Memory B cell (primary cell): ENCODE measurements at regions not wholly inside any gene's neighbourhood (a gene's known extent, or its start where the extent isn't known, plus 50 kb on each side); places are given as distances from the start of the nearest gene placed in this dataset.
"Not testable (repeated sequence)": the region's sequence is repeated elsewhere in the genome, so short reads cannot be mapped to it uniquely, and the experiment has no call there.

Experiments used
- ATAC-seq: fragments of 150-1000 bp; cut with Tn5 transposase; 2 replicates; pipeline ENCODE4 v1.10.0; 2021; ENCODE audit warnings: low read depth, mild to moderate bottlenecking, moderate library complexity
- DNase-seq, 2 donors: peaks; one replicate each; pipeline ENCODE4 v3.0.0; 2022; ENCODE audit warnings: low spot score in 2 of 2
- H3K27ac Mint-ChIP-seq: one replicate; pipeline ENCODE4 v1.8.0; 2022; ENCODE audit warnings: mild to moderate bottlenecking, moderate library complexity, mixed read lengths
- H3K27me3 Mint-ChIP-seq: one replicate; pipeline ENCODE4 v1.8.0; 2022; ENCODE audit warnings: mixed read lengths
- H3K36me3 Mint-ChIP-seq: one replicate; pipeline ENCODE4 v1.8.0; 2022; ENCODE audit warnings: mild to moderate bottlenecking, mixed read lengths
- H3K4me1 Mint-ChIP-seq: one replicate; pipeline ENCODE4 v1.8.0; 2022; ENCODE audit warnings: mixed read lengths
- H3K4me3 Mint-ChIP-seq: one replicate; pipeline ENCODE4 v1.8.0; 2022; ENCODE audit warnings: mild to moderate bottlenecking, moderate library complexity, mixed read lengths
- H3K9me3 Mint-ChIP-seq: one replicate; pipeline ENCODE4 v1.8.0; 2022; ENCODE audit warnings: mixed read lengths

- not testable (repeated sequence) for H3K4me1 Mint-ChIP-seq, H3K27me3 Mint-ChIP-seq, DNase-seq, H3K9me3 Mint-ChIP-seq, ATAC-seq, H3K36me3 Mint-ChIP-seq, H3K4me3 Mint-ChIP-seq, H3K27ac Mint-ChIP-seq
Observed at GRCh38 chr2:4244422-4244821, 541.0 kb downstream of the DCDC2C start.

DNA sequence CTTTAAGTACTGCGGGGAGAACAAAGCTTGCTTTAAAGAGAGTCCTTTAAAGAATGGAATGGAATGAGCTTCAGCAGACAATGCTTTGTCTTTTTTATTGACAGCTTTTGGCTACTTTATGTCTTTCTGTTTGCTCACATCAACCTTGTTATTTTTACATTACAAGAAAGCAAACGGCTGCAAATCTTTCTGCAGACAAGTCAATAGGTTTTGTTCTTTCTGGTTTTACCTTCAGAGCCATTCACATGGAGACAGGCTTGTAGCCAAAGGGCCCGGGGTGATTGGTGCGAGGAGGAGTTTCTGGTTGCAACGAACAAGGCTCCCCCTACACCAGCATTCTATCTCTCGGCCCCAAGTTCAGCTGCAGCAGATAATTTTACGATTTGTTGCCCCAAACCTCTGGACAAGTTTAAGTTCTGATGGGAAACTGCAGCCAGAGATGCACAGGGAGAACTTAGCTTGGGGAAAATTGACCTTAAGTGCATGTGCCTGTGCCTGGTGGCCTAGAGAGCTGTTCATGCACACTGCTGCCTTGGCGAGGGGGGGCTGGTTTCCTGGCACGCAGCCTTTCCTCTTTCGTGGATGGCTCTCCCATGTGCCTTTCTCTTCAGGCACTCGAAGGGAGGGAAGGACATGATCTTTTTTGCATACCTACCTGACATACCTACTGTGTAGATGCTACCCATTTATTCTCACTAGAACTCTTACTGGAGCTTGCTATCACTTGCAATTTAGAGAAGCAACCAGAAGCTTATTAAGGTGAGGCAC lies 543.2 kb downstream of the DCDC2C start:
- H3K27ac Mint-ChIP-seq, result no peak overlapping the region
- no peak for DNase-seq
- H3K9me3 Mint-ChIP-seq, result peaks cover 7% of the 10 kb centered on the region
- H3K27me3 Mint-ChIP-seq, result peaks cover 1% of the 10 kb centered on the region
- no peaks in the 10 kb centered on the region for H3K4me1 Mint-ChIP-seq
- ATAC-seq, result no peak
- H3K36me3 Mint-ChIP-seq, result no peaks in the 10 kb centered on the region
- no peak overlapping the region for H3K4me3 Mint-ChIP-seq

DNA sequence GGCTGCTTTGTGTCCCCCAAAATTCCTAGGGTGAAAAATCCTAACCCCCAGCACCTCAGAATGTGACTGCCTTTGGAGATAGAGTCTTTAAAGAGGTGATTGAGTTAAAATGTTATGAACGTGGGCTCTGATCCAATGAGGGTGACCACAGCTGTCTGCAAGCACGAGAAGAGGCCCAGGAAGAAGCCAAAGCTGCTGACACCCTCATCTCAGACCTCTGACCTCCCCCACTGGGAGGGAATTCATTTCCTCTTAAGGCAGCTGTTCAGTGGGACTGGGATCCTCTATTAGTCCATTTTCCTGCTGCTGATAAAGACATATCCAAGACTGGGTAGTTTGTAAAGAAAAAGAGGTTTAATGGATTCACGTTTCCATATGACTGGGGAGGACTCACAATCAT lies 544.4 kb downstream of the DCDC2C start:
- Mint-ChIP-seq H3K27ac (no peak overlapping the region), H3K36me3 (no peaks in the 10 kb centered on the region), H3K9me3 (peaks cover 7% of the 10 kb centered on the region), H3K27me3 (peaks cover 1% of the 10 kb centered on the region), H3K4me3 (no peak overlapping the region), H3K4me1 (no peaks in the 10 kb centered on the region)
- ATAC-seq (no peak), DNase-seq (no peak)

- Mint-ChIP-seq H3K27me3 (no peaks in the 10 kb centered on the region), H3K9me3 (peaks cover 2% of the 10 kb centered on the region), H3K27ac (no peak overlapping the region), H3K4me3 (no peak overlapping the region), H3K4me1 (peaks cover 3% of the 10 kb centered on the region), H3K36me3 (no peaks in the 10 kb centered on the region)
- no peak for ATAC-seq
- DNase-seq, result no peak
Observed at GRCh38 chr2:4255491-4255890, 552.1 kb downstream of the DCDC2C start.

- Mint-ChIP-seq H3K27ac (no peak overlapping the region), H3K27me3 (no peaks in the 10 kb centered on the region), H3K4me3 (peak overlapping the region; percentile 27), H3K4me1 (peaks cover 3% of the 10 kb centered on the region), H3K36me3 (no peaks in the 10 kb centered on the region), H3K9me3 (peaks cover 2% of the 10 kb centered on the region)
- no peak for ATAC-seq
- DNase-seq, result no peak
Observed at GRCh38 chr2:4256351-4256750, 553.0 kb downstream of the DCDC2C start.

DNA sequence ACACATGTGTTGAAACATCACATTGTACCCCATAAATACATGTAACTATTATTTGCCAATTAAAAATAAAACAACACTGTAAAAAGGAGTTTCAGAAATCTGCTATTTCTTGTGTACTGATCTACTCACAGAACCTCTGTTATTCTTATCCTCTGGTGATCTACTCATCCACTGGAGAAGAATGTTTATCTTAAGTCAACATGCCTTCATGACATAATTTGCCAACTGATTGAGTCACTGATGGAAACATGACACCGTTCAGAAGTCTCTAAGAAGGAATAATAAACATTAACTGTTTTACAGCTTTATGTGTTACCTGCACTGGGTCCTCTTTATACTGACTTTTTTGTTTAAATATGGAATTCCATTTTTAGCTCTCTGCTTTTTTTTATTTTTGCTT lies 555.2 kb downstream of the DCDC2C start:
- Mint-ChIP-seq H3K4me1 (peaks cover 3% of the 10 kb centered on the region), H3K36me3 (no peaks in the 10 kb centered on the region), H3K9me3 (peaks cover 2% of the 10 kb centered on the region), H3K4me3 (no peak overlapping the region), H3K27ac (no peak overlapping the region), H3K27me3 (no peaks in the 10 kb centered on the region)
- ATAC-seq (no peak), DNase-seq (no peak)

DNA sequence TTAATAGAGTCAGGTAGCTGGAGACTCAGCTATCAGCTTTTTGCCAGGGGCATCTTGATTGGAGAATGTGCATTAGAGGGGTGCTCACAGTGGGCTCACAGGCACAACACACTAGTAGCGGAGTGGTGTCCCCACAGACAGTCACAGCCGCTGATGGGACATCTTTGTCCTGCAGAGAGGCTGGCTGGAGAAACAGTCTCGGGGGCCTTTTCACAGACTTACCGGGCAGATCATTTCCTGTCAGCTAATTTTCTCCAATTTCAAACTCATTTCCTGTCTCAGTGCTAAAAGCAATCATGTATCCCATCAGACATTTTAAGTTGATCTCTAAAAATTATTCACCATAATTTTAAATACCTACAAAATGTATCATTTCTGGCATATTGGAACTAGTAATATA lies 562.6 kb downstream of the DCDC2C start:
- Mint-ChIP-seq H3K9me3 (no peaks in the 10 kb centered on the region), H3K4me3 (no peak overlapping the region), H3K4me1 (no peaks in the 10 kb centered on the region), H3K27me3 (no peaks in the 10 kb centered on the region), H3K36me3 (no peaks in the 10 kb centered on the region), H3K27ac (no peak overlapping the region)
- DNase-seq (no peak), ATAC-seq (no peak)

DNA sequence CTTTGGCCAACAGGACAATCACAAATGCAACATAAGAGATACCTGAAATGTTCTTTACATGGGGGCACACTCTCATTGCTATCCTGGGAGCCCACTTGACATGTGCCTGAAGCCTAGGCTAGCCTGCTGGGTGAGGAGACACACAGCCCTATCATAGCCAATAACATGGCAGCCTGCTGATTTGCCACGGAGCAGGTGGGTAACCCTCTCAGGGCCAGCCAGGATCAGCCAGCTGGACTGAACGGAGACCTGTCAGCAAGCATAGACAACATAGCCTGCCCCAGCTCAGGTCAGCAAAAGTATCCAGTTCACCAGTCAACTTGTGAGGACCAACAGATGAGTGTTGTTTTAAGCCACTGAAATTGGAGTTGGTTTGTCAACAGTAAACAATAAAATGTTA lies 566.5 kb downstream of the DCDC2C start:
- H3K27me3 Mint-ChIP-seq, result no peaks in the 10 kb centered on the region
- H3K27ac Mint-ChIP-seq, result no peak overlapping the region
- DNase-seq (no peak), ATAC-seq (no peak)
- no peaks in the 10 kb centered on the region for H3K9me3 Mint-ChIP-seq
- no peaks in the 10 kb centered on the region for H3K36me3 Mint-ChIP-seq
- H3K4me1 Mint-ChIP-seq, result no peaks in the 10 kb centered on the region
- H3K4me3 Mint-ChIP-seq, result no peak overlapping the region

DNA sequence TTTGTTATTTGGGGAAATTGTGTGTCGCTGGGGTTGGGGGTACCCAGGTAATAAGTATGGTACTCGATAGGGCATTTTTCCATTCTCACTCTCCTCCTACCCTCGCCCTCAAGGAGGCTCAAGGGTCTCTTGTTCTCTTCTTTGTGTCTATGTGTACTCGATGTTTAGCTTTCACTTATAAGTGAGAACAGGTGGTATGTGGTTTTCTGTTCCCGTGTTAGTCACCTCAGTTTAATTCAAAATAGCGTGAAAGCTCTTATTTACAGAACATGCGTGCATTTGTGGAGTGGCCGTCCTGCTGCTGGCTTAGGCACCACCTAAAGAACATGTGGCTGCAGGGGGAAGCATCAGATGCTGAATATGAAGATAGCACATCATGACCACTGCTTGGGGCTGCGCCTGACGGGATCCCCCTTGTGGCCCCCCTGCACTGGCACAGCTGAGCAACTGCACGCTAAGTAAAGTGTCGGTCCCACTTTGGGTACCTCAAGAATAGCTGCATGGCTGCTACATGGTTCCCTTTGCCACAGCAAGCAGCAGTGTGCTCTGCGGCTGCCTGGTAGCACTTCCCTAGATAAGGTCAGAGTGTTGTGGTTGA lies 569.0 kb downstream of the DCDC2C start:
- no peak overlapping the region for H3K27ac Mint-ChIP-seq
- ATAC-seq, result no peak
- DNase-seq, result no peak
- H3K4me1 Mint-ChIP-seq, result no peaks in the 10 kb centered on the region
- H3K27me3 Mint-ChIP-seq, result no peaks in the 10 kb centered on the region
- no peaks in the 10 kb centered on the region for H3K36me3 Mint-ChIP-seq
- no peak overlapping the region for H3K4me3 Mint-ChIP-seq
- H3K9me3 Mint-ChIP-seq, result no peaks in the 10 kb centered on the region

GRCh38 chr2:4278392-4278791 lies 575.0 kb downstream of the DCDC2C start:
- no peaks in the 10 kb centered on the region for H3K27me3 Mint-ChIP-seq
- H3K9me3 Mint-ChIP-seq, result no peaks in the 10 kb centered on the region
- H3K27ac Mint-ChIP-seq, result no peak overlapping the region
- no peak for DNase-seq
- no peak for ATAC-seq
- no peaks in the 10 kb centered on the region for H3K36me3 Mint-ChIP-seq
- H3K4me3 Mint-ChIP-seq, result no peak overlapping the region
- H3K4me1 Mint-ChIP-seq, result no peaks in the 10 kb centered on the region

DNA sequence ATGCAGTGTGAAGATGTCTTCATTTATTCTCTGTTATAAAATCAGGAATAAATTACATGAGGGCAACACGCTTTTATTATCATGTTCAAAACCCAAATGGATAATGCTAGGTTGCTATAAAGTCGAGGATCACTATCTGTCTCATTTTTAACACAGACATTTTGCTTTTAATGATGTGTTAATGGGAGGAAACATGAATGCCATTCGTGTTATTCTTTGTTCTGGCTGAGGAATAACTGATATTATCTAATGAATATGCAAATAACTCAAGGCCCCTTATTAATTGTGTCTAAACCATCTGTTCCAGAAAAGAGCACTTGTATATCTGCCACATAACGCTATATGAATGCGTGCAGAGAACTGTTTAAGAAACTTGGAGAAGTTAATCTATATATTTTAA lies 576.1 kb downstream of the DCDC2C start:
- Mint-ChIP-seq H3K4me3 (no peak overlapping the region), H3K36me3 (no peaks in the 10 kb centered on the region), H3K27ac (no peak overlapping the region), H3K27me3 (no peaks in the 10 kb centered on the region), H3K4me1 (no peaks in the 10 kb centered on the region), H3K9me3 (no peaks in the 10 kb centered on the region)
- no peak for DNase-seq
- ATAC-seq, result no peak

GRCh38 chr2:4291430-4291829 lies 588.1 kb downstream of the DCDC2C start:
- Mint-ChIP-seq H3K4me3 (no peak overlapping the region), H3K4me1 (peaks cover 3% of the 10 kb centered on the region), H3K36me3 (no peaks in the 10 kb centered on the region), H3K27me3 (no peaks in the 10 kb centered on the region), H3K9me3 (peaks cover 1% of the 10 kb centered on the region), H3K27ac (peak overlapping the region; percentile 22)
- ATAC-seq, result no peak
- DNase-seq, result no peak

DNA sequence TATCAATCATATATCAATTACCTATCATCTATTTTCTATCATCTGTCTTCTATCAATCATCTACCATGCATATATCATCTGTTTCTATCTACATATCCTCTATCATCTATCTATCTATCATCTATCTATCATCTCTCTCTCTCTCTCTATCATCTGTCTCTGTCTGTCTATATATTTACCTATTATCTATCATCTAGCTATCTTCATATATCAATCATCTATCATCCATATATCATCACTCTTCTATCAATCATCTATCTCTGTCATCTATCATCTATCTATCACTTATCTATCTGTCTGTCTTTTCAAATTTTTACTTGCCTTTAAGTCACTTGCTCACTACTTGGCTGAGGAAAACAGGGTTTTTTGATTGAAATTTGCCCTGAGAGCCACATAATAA lies 592.3 kb downstream of the DCDC2C start:
- Mint-ChIP-seq H3K4me1 (peaks cover 3% of the 10 kb centered on the region), H3K4me3 (no peak overlapping the region), H3K36me3 (no peaks in the 10 kb centered on the region), H3K27ac (no peak overlapping the region), H3K27me3 (no peaks in the 10 kb centered on the region), H3K9me3 (peaks cover 1% of the 10 kb centered on the region)
- DNase-seq (no peak), ATAC-seq (no peak)

- Mint-ChIP-seq H3K27me3 (no peaks in the 10 kb centered on the region), H3K4me3 (no peak overlapping the region), H3K36me3 (no peaks in the 10 kb centered on the region), H3K27ac (no peak overlapping the region), H3K4me1 (no peaks in the 10 kb centered on the region), H3K9me3 (peaks cover 2% of the 10 kb centered on the region)
- no peak for ATAC-seq
- DNase-seq, result no peak
Observed at GRCh38 chr2:4300616-4301015, 597.2 kb downstream of the DCDC2C start.

DNA sequence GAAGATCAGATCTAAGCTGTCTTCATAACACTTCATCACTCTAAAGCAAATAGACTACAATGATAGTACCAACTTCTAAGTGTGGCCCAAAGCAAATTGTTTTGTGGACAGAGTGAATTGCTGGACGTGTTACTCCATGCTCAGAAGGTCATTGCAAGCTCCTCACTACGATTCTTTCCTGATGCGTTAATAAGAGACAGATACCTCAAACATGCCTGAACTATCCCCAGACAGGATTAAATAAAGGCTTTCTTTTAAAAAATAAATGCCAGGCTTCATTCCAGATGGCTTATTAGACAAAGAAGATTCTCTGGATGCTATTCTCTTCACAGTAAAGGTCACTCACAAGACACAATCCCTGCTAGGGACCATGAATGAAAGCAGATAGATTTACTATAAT lies 621.2 kb downstream of the DCDC2C start:
- Mint-ChIP-seq H3K36me3 (no peaks in the 10 kb centered on the region), H3K4me1 (no peaks in the 10 kb centered on the region), H3K4me3 (no peak overlapping the region), H3K27ac (no peak overlapping the region), H3K27me3 (no peaks in the 10 kb centered on the region), H3K9me3 (peaks cover 1% of the 10 kb centered on the region)
- no peak for DNase-seq
- ATAC-seq, result no peak
